GM18507 (cell line): ENCODE measurements at regions not wholly inside any gene's neighbourhood (a gene's known extent, or its start where the extent isn't known, plus 50 kb on each side); places are given as distances from the start of the nearest gene placed in this dataset.

ENCODE experiments used
- DNase-seq: peaks from one replicate; pipeline ENCODE4 v3.0.0; 2011; ENCODE audit warnings: low read depth; ENCODE audit not compliant: insufficient read length; ENCODE audit errors: extremely low spot score
- FAIRE-seq: peaks from 2 replicates; lab custom pipeline; 2011; peaks lifted over from hg19 to GRCh38; lab: Jason Lieb, UNC

DNA sequence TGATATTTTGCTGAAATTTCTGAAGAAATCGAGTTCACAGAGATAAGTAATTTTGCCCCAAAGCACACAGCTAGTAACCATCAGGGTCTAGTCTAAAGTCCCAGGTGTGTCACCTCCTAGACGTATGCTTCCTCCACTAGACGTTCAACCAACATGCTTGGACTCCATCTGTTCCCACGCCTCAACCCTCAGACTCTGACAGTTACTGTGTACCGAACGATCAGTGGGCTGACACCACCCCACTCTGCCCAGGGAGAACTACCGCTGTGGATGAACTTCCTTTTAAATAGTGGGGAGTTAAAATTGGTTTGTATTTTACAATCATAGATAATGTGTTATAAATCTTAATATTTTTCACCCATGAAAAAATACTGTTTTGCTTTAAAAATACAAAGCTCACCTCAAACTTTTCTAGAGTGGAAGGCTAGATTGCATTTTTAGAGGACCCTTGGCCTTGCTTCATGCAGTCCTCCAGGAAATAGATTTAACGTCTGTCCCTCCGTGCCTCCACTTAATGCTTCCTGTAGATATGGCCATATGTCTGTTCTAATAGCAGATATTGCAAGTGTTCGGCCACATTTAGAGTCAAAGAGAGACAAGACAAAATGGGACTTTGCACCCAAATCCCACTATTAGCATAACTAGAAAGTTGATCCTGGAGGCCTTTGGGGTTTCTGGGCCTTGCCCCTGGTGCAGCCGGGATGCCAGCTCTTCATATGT, 91.4 kb upstream of the ZPBP start:
- no peak for FAIRE-seq
- DNase-seq = no peak

DNA sequence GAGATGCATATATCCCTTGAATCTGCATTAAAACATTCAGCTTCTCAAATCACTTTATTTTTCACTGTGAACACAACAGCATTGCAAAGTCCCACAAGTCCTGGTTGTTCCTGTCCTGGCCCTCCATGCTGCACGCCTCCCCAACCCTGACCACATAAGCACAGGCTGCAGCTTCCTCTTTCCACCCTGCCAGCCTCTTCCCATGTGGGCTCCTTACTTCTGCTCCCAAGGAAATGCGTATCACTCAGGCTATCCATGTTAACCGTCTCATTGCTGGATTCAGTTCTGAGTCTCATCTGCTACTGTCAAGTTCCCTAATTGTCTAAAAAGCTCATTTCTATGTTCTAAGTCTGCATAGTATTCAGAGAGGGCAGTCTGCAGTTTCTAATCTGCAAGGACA, 89.7 kb upstream of the ZPBP start:
- FAIRE-seq = no peak
- DNase-seq = no peak

DNA sequence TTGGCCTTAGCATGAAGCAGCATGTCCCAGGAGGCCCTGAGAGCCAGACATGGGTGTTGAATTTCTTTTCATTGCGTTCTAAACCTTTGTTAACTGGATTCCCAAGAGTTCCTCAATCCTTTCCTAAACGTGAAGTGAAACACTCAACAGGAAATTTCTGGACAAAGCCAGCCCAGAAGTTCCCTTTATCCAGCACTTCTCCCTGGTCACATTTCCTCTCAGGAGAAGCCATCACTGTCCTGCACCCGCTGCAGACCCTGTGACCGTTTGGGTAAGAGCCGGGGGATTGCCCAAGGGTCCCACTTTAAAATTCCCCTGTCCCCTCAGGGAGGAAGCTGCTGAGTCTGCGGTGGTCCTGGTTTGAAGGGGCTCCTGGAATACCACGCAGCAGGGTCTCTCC, 88.0 kb upstream of the ZPBP start:
- DNase-seq = no peak
- no peak for FAIRE-seq

DNA sequence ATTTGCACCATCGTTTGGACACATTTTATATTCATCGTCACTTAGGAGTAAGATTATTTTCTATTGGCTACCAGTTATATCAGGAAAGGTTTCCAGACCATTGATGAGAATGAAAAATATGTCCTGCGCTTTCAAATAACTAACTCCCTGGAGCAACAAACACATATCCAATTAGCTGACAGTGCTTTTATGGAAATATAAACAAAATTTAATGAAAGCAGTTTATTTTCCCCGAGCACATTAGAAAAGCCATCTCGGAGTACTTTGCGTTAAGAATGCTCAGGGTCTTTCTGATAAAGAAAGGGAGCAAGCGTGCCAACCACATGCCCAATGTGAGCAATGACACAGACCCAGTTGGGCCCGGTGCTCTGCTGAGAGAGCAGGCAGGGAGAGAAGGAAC, 85.1 kb upstream of the ZPBP start:
- DNase-seq = no peak
- FAIRE-seq = no peak

DNA sequence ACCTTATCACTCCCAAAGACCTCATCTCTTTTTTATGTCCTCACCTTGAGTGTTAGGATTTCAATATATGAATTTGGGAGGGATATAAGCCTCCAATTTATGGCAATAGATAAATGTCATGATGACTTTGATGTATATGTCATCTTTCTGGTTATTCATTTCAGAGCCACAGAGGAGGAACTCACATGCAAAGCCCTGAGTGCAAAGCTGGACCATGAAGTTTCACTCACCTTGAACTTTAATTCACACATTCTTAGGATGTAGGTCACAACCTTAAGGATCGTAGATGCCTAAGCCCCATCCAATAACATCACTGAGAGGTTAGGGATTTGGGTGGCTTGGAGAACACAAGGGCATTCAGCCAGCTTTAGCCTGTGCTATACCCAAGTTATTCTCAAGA, 81.9 kb upstream of the ZPBP start:
- no peak for FAIRE-seq
- no peak for DNase-seq

DNA sequence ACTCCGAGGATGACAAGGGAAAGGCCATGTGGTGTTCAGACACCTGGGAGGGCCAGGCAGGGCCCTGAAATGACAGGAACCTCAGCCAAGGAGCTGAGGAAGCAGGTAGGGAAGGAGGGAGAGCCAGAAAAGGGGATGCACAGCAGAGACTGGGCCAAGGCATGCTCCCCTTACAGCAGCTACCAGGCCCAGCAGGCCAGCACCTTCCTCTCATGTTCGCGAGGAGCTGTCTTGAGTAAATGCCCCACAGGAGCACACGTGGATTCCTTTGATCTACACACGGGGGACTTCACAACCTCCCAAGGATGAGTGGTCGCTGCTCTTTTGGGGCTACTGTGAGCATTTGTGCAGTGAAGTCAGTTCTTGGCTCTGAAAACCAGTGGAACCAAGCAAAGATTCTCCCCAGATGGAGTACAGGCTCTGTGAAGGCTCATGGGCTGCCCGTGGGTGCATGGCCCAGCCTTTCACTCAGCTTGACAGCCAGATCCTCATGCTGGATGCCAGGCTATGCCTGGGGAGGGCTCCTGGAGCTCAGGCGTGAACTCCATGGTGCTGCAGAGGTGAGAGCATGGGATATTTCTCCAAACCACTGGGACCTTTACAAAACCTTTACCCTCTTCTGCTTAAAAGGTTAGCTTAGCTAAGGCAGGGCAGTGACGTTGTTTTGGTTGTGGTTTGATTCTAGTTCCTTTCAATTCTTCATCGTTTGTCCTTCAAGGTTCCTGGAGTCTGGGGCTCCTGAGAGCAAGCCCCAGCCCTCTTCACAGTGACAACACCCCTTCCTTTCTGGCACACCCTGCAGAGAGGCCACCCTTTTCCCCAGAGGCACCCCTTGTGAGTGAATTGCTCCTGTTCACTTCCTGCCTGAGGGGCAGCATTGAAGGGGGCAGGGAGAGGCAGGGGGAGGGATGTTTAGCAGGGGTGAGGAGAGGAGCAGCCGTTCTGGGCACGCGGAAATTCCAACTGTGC, 74.2 kb upstream of the ZPBP start:
- FAIRE-seq (peak; percentile 60), DNase-seq (no peak)

DNA sequence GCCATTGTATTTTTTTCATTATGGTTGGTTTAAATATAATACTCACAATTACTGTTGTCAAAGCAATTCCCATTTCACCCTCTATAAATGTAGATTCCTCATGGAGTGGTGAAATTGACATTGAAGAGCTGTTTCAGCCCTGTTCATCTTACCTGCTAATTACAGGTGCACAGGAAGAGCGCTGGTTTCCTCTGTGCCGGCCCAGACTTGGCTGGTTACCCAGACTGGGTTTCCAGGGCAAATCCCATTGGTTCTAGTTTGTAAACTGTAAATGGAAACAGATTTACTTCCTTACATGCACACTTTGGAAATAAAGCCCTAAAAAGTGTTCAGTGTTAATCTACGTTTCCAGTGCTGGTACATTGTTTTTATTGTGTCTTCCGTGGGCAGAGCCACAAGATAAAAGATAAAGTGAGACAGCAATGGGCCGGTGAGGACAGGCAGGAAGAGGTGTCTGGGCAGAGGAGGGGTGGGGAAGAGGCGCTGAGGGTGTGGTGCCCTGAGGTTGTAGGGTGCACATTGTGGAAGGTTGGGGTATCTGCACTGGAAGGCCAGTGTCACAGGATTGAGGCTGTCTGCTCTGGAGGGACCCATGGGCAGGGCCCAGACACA, 71.6 kb upstream of the ZPBP start:
- FAIRE-seq = no peak

DNA sequence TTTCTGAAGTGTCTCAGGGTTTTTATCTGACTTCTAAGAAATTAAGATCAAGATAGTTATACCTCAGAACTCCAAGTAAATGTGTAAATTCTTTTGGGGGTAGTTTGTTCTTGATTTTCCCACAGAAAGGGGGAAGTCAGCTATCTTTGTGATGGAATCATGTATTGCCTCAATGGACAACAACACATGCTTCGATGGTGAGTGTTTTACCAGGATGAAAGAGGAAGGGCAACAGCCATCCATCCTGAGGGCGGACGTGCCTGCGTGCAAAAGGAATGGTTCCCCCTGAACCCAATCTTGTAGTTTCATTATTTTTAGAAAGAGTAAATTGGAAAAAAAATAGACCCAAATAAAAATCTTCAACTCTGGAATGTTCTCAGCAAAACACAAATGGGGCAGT, 67.2 kb upstream of the ZPBP start:
- FAIRE-seq = no peak

More for the DNA sequence above, 71.6 kb upstream of the ZPBP start:
- DNase-seq = no peak

DNA sequence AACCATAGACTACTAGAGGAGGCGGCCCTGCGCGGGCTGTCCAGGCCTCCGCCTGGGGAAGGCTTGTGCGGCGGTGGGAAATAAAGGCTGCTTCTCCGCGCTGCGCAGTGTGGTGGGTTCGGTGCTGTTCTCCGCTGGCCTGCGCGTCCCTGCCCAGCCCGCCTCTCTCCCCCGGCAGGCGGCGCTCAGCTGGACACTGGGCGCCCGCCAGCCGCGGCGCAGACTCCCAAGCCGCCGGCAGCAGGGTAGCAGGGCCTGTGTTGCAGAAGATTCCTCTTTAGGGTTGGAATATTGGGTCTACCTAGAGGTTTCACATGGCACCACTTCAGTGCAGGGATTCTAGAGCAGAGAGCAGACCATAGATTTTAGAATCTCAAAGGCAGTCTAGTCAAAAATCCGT, 66.1 kb upstream of the ZPBP start:
- FAIRE-seq = no peak
- no peak for DNase-seq

More for the DNA sequence above, 67.2 kb upstream of the ZPBP start:
- DNase-seq = no peak

DNA sequence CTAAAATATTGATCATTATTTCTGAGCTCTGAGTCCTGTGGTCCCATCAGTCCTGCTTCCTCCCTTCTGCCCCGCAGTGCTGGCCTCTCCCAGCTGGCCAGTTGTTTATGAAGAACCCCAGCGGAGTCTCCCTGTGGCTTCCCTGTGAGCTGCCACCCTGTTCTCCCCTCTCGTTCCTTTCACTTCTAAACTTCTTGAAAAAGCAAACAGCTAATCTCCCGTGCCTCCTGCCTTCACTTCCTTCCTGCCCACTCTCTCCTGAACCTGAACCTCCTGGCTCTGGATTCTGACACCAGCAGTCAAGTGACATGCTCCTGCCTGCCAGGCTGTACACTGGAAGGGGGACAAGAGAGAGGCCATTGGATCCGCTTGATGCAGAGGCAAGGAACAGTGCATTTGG, 63.7 kb upstream of the ZPBP start:
- FAIRE-seq (no peak), DNase-seq (no peak)

DNA sequence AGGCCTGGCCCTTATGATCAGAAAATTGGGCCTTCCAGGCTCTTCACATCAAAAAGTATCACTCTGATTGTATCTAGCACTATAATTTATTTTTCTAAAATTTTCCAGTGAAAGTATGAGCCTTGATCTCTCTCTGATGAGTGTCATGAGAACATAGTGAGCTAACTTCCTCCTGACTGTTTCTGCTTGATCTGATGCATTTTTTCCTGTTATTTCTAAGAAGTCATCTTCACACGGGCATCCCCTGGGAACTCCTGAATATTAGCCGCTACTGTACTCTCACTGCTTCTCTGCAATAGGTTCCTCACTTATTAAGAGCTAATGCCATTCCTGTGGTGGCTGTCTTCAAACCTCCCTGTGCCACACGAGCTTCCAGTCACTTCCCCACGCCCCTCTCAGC, 63.1 kb upstream of the ZPBP start:
- FAIRE-seq (no peak), DNase-seq (no peak)

DNA sequence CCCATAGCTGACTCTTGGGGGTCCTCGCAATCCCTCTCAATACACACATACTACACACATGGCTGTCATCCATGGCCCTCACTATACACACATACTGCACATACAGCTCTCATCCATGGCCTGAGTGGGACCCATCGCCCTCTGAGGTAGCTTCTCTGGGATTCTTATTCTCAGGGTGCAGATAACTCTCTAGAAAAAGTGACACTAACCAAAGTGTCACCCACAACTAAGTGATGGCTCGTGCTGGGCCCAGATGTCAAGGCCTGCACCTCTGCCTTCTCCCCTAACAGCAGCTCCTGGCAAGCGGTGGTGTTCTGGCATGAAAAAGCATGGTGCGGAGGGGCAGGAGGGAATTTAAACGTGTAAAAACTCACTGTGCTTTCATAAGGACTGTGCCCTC, 62.7 kb upstream of the ZPBP start:
- DNase-seq (no peak), FAIRE-seq (no peak)

DNA sequence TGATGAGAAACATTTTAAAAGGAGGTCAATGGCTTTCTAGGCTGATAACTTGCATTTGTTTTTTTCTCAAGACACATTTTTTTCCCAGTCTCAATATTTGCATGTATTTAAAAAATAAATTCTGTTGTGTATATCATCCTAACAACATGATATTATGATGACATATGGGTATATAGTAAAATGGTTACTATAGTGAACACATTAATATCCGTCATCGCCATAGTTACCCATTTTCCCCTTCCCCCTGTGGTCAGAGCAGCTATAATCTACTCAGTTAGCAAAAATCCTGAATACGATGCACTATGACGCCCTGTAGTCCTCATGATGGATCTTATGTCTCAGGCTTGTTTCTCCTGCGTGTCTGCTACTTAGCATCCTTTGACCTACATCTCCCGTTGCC, 60.9 kb upstream of the ZPBP start:
- DNase-seq (no peak), FAIRE-seq (no peak)

DNA sequence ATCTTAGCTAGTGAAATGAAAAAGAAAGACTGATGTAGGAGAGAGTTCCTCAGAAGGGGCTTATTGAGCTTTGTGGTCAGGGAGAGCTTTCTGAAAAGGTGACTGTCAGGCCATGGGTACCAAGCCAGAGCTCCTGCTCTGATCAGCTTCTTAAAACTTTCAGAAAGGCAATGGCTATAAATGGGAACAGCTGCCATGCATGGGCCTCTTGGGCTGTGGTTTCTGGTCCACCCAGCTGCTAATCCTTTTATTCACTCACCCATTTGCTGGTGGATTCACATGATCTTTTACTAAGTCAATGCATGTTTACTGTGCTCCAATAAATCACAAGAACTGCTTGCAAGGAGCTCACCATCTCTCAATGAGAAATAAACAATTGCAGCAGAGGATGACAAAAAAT, 60.1 kb upstream of the ZPBP start:
- DNase-seq = no peak
- peak; percentile 77 for FAIRE-seq

DNA sequence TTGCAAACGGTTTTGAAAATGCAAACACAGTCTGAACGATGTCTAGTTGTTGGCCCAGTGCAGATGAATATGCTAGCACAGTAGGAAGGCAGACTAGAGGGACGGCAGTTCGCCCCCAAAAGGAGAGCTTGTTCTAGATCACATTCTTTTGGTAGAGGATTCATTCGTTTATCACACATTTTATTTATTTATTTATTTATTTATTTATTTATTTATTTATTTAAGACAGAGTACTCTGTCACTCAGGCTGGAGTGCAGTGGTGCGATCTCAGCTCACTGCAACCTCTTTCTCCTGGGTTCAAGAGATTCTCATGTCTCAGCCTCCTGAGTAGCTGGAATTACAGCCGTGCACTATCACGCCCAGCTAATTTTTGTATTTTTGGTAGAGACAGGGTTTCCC, 59.4 kb upstream of the ZPBP start:
- no peak for FAIRE-seq
- DNase-seq = no peak

DNA sequence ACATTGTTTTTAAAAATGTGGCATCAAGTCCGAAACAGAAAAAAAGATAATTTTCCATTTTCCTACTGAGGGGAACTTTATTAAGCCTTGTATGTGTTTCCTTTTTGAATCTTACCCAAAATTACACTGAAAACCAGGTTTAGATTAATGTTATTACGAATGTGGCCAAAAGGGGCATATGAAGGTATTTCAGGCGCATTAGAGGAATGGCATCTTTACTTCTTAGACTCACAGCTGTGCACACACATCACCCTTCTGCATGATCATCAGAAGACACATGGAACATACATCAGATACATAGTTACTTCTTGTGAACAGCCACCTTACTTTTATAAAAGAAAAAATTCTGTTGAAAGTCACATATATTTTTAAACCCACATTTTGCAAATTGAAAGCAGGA, 58.6 kb upstream of the ZPBP start:
- no peak for DNase-seq
- no peak for FAIRE-seq

DNA sequence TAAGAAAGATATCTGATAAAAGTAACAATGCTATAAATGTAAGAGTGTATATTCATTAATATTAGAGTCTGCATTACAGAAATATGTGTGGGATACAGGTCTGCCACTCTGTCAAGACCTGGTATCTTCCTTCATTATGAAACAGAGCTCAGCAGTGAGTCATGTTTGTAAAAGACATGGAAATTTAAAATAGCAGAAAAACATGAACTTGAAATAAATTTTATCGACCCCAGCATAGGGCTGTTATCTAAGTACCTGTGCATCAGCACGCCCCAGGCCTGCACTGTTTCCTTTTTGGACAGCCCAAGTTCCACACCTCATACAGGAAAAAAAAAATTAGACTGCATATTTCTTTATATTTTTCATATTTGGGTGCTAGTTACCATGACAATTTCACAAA, 58.0 kb upstream of the ZPBP start:
- FAIRE-seq (no peak), DNase-seq (no peak)

DNA sequence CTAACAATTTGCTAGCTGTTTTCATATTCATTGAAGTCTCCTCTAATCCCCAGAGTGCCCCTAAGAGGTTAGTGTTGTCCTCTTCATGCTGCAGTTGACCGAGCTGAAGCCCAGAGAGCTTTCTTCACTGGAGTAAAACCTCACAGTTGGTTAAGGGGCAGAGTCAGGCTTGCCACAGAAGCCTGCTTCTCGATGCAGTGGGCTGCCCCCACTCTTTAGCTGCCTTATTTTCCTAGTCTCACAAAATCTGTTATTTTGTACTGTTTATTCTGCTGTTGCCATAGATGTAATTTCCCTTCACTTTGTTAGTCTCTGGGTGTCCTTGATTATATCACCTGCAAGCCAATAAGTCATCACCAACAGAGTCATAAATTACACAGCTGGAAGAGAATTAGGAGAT, 56.3 kb upstream of the ZPBP start:
- FAIRE-seq (peak; percentile 62), DNase-seq (no peak)

DNA sequence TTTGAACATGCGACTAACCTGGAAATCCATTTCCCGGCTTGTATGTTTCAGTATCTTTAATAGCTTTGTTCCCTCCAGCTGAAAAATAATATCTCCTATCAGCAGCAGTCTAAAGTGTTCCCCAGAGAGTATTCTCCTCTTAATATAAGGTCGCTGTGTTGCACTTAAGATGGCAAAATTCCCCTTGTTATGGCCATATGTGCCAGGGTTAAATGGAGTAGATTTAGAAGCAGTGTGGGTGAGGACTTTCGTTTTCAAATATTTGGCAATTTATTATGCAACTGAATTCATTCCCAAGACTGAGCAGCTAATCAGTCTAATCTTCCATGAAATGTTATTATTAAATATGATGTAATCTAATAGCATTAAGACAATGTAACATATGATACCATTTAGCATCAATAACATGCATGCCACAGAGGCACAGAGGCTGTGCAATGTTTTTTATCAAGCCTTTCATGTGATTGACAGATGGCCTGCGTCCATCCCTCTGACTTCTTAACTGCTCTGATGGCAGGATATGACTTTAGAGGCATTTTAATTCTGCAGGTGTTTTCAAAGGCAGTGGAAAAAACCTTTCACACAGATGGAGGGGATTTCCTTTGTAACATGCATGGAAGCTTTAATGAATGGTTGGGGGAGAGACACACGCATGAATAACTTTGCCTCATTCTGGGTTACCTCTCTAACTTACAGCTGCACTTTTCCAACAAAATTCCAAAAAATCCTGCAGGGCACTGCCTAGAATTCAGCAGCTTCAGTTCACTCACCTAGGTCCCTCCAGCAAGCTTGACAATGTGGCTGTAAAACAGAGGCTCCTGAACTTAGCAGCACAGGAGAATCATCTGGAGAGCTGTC, 55.1 kb upstream of the ZPBP start:
- FAIRE-seq (peak; percentile 91), DNase-seq (no peak)

DNA sequence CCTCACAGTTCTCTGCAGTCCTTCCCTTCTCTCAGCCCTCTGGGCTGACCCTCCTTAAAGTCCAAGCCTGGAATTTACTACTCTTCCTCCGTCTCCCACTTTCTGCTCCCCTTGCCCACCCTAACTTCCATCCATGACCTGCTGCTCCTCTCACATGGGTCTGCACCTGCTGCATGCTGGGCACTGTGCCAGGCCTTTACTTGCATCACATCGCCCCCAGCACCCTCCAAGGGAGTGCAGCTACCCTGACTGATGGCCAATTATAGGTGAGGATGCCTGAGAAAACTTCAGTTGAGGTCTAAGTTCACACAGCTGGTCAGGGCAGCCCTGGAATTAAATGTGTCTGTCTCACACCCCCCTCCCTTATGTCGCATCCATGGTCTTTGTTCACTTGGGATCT, 53.6 kb upstream of the ZPBP start:
- FAIRE-seq = peak; percentile 21
- DNase-seq = no peak
